HG02840 (cell line): ENCODE measurements at regions not wholly inside any gene's neighbourhood (a gene's known extent, or its start where the extent isn't known, plus 50 kb on each side); places are given as distances from the start of the nearest gene placed in this dataset.
"Not testable (repeated sequence)": the region's sequence is repeated elsewhere in the genome, so short reads cannot be mapped to it uniquely, and the experiment has no call there.

ENCODE experiments used
- ATAC-seq: cut with Tn5 transposase; IDR thresholded peaks from one replicate; pipeline ENCODE4 v1.9.1; 2021; ENCODE audit warnings: mild to moderate bottlenecking, moderate library complexity, moderate number of reproducible peaks; ENCODE audit not compliant: unreplicated experiment, low FRiP score

DNA sequence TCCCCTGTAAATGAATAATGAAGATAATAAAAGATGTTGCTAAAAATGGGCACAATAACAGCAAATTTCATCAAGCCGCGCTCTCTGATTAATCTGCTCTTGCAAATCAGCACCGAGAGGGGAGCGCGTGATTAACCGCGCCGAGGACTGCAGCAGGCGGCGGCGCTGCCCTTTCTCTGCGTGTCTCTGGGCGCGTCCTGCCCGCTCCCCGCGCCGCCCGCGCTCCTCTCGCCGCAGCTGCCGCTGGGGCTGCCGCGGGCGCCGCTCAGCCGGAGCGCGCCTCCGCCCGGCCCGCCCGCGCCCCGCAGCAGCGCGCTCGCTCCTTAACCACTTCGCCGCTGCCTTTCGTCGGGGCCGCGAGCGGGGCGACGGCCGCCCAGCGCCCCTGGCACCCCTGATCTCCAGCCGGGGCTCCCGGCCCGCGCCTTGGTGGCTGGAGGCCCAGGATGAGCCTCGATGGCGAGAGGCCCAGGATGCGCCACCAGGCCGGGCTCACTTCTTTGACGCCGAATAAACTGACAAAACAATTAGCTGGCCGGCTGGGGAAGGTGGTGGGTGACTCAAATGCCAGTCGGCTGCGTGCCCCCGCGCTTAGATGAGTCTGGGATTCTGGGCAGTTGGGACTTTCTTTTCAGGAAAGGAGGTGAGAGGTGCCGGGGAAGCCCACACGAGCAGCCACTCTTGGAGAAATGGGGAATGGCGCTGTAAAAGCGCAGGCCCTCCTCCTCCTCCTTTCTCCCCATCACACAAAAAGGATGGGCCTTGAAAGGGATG, 221.4 kb upstream of the PKN2 start:
- ATAC-seq = no peak

GRCh38 chr1:88463401-88463985, 220.6 kb upstream of the PKN2 start:
- ATAC-seq = no peak

GRCh38 chr1:88466011-88466410, 218.1 kb upstream of the PKN2 start:
- ATAC-seq = no peak

GRCh38 chr1:88466899-88467580, 217.0 kb upstream of the PKN2 start:
- no peak for ATAC-seq

DNA sequence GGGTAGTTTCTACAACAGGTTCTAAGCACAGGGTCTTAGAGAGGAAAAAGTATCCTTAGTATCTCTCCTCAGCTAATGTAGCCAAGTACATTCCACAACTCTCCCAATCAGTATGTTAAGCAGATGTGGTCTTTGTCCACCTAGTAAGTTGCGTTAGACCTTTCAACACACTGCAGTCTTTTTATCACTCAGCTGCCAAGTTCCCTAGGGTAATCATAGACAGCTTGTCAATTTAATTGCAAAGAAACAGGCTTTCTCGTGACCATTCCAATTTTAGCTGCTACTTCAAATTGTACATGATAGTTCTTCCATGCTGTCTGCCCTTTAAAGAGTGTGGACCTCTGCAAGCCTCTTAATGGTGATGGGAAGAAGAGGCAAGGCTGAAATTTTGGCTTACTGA, 211.8 kb upstream of the PKN2 start:
- no peak for ATAC-seq

DNA sequence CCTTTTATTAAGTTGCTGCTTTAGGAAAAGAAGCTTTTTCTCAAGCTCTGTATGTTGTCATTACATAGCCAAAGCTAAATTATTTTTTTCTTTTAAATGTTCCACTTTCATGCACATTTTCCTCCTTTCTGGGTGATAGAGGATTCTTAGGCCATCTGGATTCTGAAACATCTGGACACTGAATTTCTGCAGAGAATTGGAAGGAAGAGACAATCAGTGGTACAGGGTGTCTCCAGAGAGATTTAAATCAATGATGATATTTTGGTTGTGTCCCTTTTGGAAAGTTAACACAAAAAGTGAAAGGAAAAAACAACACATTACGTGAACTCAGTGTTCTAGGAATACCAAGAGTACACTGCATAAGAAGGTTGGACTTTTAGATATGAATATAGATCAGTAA, 211.4 kb upstream of the PKN2 start:
- ATAC-seq = no peak

GRCh38 chr1:88474555-88475304, 209.3 kb upstream of the PKN2 start:
- no peak for ATAC-seq

GRCh38 chr1:88484881-88485280, 199.2 kb upstream of the PKN2 start:
- no peak for ATAC-seq

GRCh38 chr1:88488237-88488636, 195.8 kb upstream of the PKN2 start:
- ATAC-seq = no peak

DNA sequence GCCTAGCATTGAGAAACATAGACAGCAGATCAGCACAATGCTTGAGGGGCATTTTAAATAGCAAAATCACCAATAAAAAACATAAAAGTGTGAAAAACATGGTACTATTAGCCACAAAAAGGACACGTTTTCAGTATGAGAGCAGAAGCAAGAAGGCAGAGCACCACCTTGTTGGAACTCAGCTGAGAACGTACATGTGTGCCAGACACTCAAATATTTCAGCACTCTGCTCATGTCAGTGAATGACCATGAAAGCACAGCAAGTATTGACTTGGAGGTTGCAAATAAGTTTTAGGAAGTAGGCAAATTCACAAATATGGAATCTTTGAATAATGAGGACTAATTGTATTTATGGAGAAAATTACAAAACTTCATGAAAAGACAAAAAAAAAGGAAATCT, 193.4 kb upstream of the PKN2 start:
- no peak for ATAC-seq

- no peak for ATAC-seq
Measured at GRCh38 chr1:88499671-88500070, 184.4 kb upstream of the PKN2 start.

GRCh38 chr1:88502886-88503285, 181.2 kb upstream of the PKN2 start:
- ATAC-seq = no peak

- no peak for ATAC-seq
Measured at GRCh38 chr1:88503646-88504045, 180.4 kb upstream of the PKN2 start.

DNA sequence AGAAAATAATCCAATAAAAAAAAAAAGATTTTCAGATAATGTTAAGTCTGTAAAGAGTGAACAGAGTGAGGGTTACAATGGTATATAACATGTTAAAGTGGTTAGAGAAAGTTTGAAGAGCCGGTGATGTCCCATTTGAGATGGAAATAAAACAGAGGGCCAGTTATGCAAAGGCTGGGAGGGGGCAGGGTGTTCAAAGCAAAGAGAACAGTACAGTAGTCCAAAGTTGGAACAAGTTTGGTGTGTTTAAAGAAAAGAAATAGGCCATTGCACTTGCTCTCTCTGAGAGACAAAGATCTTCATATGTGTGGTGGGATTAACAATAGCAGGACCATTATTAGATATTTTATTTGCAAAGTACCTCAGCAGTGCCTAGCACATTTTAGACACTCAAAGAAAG, 179.5 kb upstream of the PKN2 start:
- no peak for ATAC-seq

DNA sequence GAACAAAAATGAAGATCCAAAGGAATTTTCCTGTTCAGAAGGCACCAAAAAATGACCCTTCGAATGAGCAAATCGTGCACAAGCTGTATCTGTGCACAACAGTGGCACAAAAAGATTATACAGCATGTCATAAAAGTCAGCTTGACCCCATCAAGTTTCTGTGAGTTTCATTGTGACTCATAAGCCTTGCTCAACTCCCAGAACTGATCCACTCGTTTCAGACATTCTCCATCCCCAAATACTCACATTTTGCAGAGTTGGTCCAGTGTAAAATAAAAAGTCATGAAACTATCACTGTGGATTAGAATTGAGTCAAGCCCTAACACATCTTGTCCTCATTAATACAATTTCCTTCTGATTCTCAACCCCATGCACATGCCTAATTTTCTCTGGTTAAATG, 174.7 kb upstream of the PKN2 start:
- ATAC-seq = no peak

- no peak for ATAC-seq
Measured at GRCh38 chr1:88514544-88515060, 169.5 kb upstream of the PKN2 start.

DNA sequence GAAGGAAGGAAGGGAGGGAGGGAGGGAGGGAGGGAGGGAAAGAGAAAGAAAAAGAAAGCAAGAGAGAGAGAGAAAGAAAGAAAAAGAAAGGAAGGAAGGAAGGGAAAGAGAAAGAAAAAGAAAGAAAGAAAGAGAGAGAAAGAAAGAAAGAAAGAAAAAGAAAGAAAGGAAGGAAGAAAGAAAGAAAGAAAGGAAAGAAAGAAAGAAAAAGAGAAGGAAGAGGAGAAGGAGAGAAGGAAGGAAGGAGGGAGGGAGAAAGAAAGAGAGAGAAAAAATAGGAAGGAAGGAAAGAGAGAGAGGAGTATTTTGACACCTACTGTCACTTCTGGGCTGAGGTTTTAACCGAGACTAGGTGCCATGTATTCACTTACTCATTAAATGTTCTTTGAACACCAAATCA, 166.6 kb upstream of the PKN2 start:
- ATAC-seq = not testable (repeated sequence)

- no peak for ATAC-seq
Measured at GRCh38 chr1:88519156-88519555, 164.9 kb upstream of the PKN2 start.

DNA sequence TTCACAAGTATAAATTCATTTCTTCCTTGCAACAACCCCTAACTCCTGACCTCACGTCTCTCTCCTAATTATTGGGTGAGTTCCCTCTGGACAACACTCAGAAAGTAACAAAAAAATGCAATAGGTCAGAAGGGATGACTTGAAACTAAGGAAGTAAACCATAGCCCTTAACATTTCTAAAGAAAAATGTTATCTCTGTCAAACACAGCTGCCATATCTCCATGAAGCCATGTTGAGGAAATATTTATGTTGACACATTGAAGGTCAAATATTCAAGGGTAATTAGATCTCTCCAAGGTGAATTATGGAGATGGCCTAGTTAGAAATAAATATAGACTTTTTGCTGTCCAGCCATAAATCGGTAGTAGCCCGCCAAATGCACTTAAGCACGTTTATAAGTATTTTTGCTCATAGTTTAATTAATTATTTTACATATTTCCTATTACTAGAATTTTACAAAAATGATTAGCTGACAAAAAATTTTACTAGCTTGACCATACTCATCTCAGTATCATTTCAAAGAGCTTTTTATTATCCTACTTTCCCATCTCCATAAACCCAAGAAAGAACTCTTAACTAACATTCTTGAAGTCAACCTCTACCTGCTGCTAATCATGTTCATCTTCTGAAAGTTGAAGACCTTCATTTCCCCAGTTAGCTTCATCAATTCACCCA, 160.1 kb upstream of the PKN2 start:
- ATAC-seq = no peak

DNA sequence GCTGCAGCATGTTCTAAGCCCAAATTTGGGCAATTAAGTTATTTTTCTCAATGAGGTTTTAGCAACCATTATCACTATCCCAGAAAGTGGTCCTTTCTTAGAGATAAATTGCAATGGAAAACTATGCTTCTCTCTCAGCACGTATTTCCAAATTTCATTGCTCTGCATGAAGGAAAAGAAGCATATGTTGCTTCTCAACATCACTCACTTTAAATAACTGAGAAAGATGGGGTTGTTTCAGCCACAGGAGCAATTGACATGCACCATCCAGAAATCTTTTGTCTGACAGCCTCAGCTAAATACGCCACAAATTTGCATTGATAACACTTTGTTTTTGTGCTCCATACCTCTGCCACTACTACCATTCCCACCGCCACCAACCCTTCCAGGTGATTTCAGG, 157.6 kb upstream of the PKN2 start:
- no peak for ATAC-seq
